HCT116 (cell line): ENCODE measurements at regions not wholly inside any gene's neighbourhood (a gene's known extent, or its start where the extent isn't known, plus 50 kb on each side); places are given as distances from the start of the nearest gene placed in this dataset.

Source experiments
- ATAC-seq: fragments of 200-7000 bp; cut with Tn5 transposase; 2 replicates; pipeline ENCODE4 v1.9.1; 2020; ENCODE audit warnings: mild to moderate bottlenecking, moderate library complexity
- BruUV-seq: library from RNA; stranded (reverse); fragments of 400-500 nt; replicated peaks from 2 replicates; lab custom pipeline; 2021; lab: Mats Ljungman, UMichigan
- CTCF ChIA-PET: fragments of 300-600 bp; sonication (Branson Sonifier 250); formaldehyde crosslinking; loops from one replicate; lab custom pipeline; 2021; ENCODE audit warnings: antibody characterized with exemption; lab: Charles Lee
- POLR2A ChIA-PET: fragments of 300-600, 350-600 bp; sonication (Branson Sonifier 250); formaldehyde crosslinking; loops from one replicate; lab custom pipeline; 2021; ENCODE audit warnings: antibody characterized with exemption; lab: Charles Lee
- RAD21 ChIA-PET, 2 experiments: fragments of 300-600 bp; sonication (Branson Sonifier 250); formaldehyde crosslinking; loops; one replicate each; lab custom pipeline; 2023; ENCODE audit warnings: low total read pairs in 2 of 2; ENCODE audit not compliant: uncharacterized antibody in 2 of 2, unreplicated experiment in 2 of 2, low non-redundant PET in 1 of 2; lab: Charles Lee
- DNase-seq: peaks from one replicate; pipeline ENCODE4 v3.0.0-alpha.2; 2010; ENCODE audit warnings: low read depth, low spot score
- H2AFZ ChIP-seq: fragments of 200-600 bp; shearing (Covaris generic), sonication (generic); 2 replicates; pipeline ENCODE4 v1.6.1; 2017; ENCODE audit warnings: low read depth, mixed run types, mixed read lengths, antibody characterized with exemption, low read length; ENCODE audit not compliant: poor library complexity, severe bottlenecking
- H3K27ac ChIP-seq: 2 replicates; pipeline ENCODE4 v1.5.1; 2012; ENCODE audit warnings: low read depth, low read length
- H3K27me3 ChIP-seq: fragments of 200-600 bp; sonication (generic); 2 replicates; pipeline ENCODE4 v1.6.1; 2016; ENCODE audit warnings: mixed run types, low read length, mixed read lengths; ENCODE audit not compliant: insufficient read depth
- H3K36me3 ChIP-seq, 2 experiments: fragments of 200-500 bp in 1 of 2; fragments of 200-600 bp in 1 of 2; sonication (Bioruptor generic) in 1 of 2; sonication (generic) in 1 of 2; 2 replicates each; pipeline versions ENCODE4 v1.5.1 to v1.6.1; 2014 to 2016; ENCODE audit warnings: low read length in 2 of 2, inconsistent platforms in 1 of 2, mixed read lengths in 1 of 2, mixed run types in 1 of 2; ENCODE audit not compliant: insufficient read depth in 2 of 2, control insufficient read depth in 1 of 2
- H3K4me1 ChIP-seq, 2 experiments: fragments of 200-600 bp in 1 of 2; sonication (generic) in 1 of 2; 2 replicates each; pipeline versions ENCODE4 v1.5.1 to v1.6.1; 2012 to 2017; ENCODE audit warnings: low read length in 2 of 2, inconsistent platforms in 1 of 2, mild to moderate bottlenecking in 1 of 2, mixed read lengths in 1 of 2, mixed run types in 1 of 2, moderate library complexity in 1 of 2; ENCODE audit not compliant: insufficient read depth in 2 of 2, control insufficient read depth in 1 of 2
- H3K4me2 ChIP-seq: fragments of 200-600 bp; sonication (generic); 2 replicates; pipeline ENCODE4 v1.6.1; 2017; ENCODE audit warnings: mixed run types, low read length, mixed read lengths
- H3K4me3 ChIP-seq, 2 experiments: fragments of 200-600 bp in 1 of 2; sonication (generic) in 1 of 2; replicated peaks in 1 of 2; 2 replicates each; pipeline ENCODE4 v1.5.1; 2011 to 2016; ENCODE audit warnings: low read length in 2 of 2, control low read depth in 1 of 2, low read depth in 1 of 2, mild to moderate bottlenecking in 1 of 2, mixed read lengths in 1 of 2, mixed run types in 1 of 2
- H3K79me2 ChIP-seq: fragments of 200-600 bp; sonication (generic); 2 replicates; pipeline ENCODE4 v1.6.1; 2017; ENCODE audit warnings: mild to moderate bottlenecking, mixed run types, low read length, moderate library complexity, mixed read lengths; ENCODE audit not compliant: insufficient read depth
- H3K9ac ChIP-seq: fragments of 200-600 bp; sonication (generic); 2 replicates; pipeline ENCODE4 v1.6.1; 2016; ENCODE audit warnings: low read length, mixed read lengths
- H3K9me2 ChIP-seq: fragments of 200-600 bp; sonication (generic), shearing (Covaris generic); 2 replicates; pipeline ENCODE4 v1.6.1; 2017; ENCODE audit warnings: mixed run types, mild to moderate bottlenecking, moderate library complexity; ENCODE audit not compliant: insufficient read depth
- H3K9me3 ChIP-seq, 2 experiments: fragments of 200-500 bp in 1 of 2; fragments of 200-600 bp in 1 of 2; sonication (Bioruptor generic) in 1 of 2; sonication (generic) in 1 of 2; 2 replicates each; pipeline ENCODE4 v1.6.1; 2014 to 2017; ENCODE audit warnings: low read length in 2 of 2, mixed read lengths in 2 of 2, inconsistent platforms in 1 of 2, low read depth in 1 of 2, mild to moderate bottlenecking in 1 of 2, mixed run types in 1 of 2, moderate library complexity in 1 of 2; ENCODE audit not compliant: control insufficient read depth in 1 of 2, insufficient read depth in 1 of 2
- H4K20me1 ChIP-seq: fragments of 200-600 bp; sonication (generic), shearing (Covaris generic); 2 replicates; pipeline ENCODE4 v1.6.1; 2017; ENCODE audit warnings: mixed run types, mild to moderate bottlenecking, moderate library complexity; ENCODE audit not compliant: insufficient read depth
- ATF3 ChIP-seq: IDR thresholded peaks from 2 replicates; pipeline ENCODE4 v1.6.1; 2012
- FOSL1 ChIP-seq: IDR thresholded peaks from 2 replicates; pipeline ENCODE4 v1.6.1; 2012; ENCODE audit warnings: low read depth
- JUND ChIP-seq: IDR thresholded peaks from 2 replicates; pipeline ENCODE4 v1.6.1; 2012
- SP1 ChIP-seq: IDR thresholded peaks from 2 replicates; pipeline ENCODE4 v1.6.1; 2012; ENCODE audit warnings: low read depth
- SRF ChIP-seq: IDR thresholded peaks from 2 replicates; pipeline ENCODE4 v1.6.1; 2012; ENCODE audit warnings: low read depth
- intact Hi-C: fragments of 100-400 bp; cut with micrococcal nuclease; formaldehyde crosslinking; loops from 2 replicates; pipeline ENCODE4 v1.10.0; 2022

- H3K27ac ChIP-seq = no peak overlapping the region
- intact Hi-C loops = no loop called here
These were observed 373.2 kb upstream of the CNR1 start for GRCh38 chr6:88539295-88539764.

GRCh38 chr6:88538840-88539239, 372.7 kb upstream of the CNR1 start:
- no peaks in the 10 kb centered on the region for H3K9me2 ChIP-seq
- H3K4me1 ChIP-seq = no peaks in the 10 kb centered on the region
- H3K4me2 ChIP-seq = no peak overlapping the region
- CTCF ChIA-PET = no interaction called here
- RAD21 ChIA-PET = no interaction called here
- H3K27ac ChIP-seq = no peak overlapping the region
- no peaks in the 10 kb centered on the region for H3K79me2 ChIP-seq
- no peaks in the 10 kb centered on the region for H3K9me3 ChIP-seq
- BruUV-seq = no TSS peak
- H3K9ac ChIP-seq = no peak overlapping the region
- H4K20me1 ChIP-seq = no peaks in the 10 kb centered on the region
- no peak overlapping the region for H2AFZ ChIP-seq
- ATAC-seq = no peak
- peaks cover 44% of the 10 kb centered on the region for H3K27me3 ChIP-seq
- intact Hi-C loops = no loop called here
- no peak for TF ChIP-seq FOSL1
- TF ChIP-seq SRF = no peak
- TF ChIP-seq ATF3 = no peak
- no peak for TF ChIP-seq SP1
- TF ChIP-seq, all 23 proteins: peak for 0
- POLR2A ChIA-PET = no interaction called here
- no peak for DNase-seq
- Histone ChIP-seq H3K36me3 (no peaks in the 10 kb centered on the region), H3K4me3 (no peak overlapping the region)

More at GRCh38 chr6:88539295-88539764, 373.2 kb upstream of the CNR1 start:
- TF ChIP-seq JUND = no peak
- TF ChIP-seq, all 23 proteins: peak for 0
- DNase-seq = no peak
- Histone ChIP-seq H3K79me2 (no peaks in the 10 kb centered on the region), H3K4me1 (no peaks in the 10 kb centered on the region), H3K9ac (no peak overlapping the region), H3K4me3 (no peak overlapping the region), H3K36me3 (no peaks in the 10 kb centered on the region), H3K9me2 (no peaks in the 10 kb centered on the region), H3K4me2 (no peak overlapping the region), H3K9me3 (no peaks in the 10 kb centered on the region), H3K27me3 (peaks cover 40% of the 10 kb centered on the region), H4K20me1 (no peaks in the 10 kb centered on the region), H2AFZ (no peak overlapping the region)
- ATAC-seq = no peak
- CTCF ChIA-PET = no interaction called here
- POLR2A ChIA-PET = no interaction called here
- BruUV-seq = no TSS peak
- RAD21 ChIA-PET = no interaction called here
